Activated CD4-positive, alpha-beta T cell treated with anti-CD3 and anti-CD28 coated beads for 36 hours (primary cell): ENCODE measurements at regions not wholly inside any gene's neighbourhood (a gene's known extent, or its start where the extent isn't known, plus 50 kb on each side); places are given as distances from the start of the nearest gene placed in this dataset.

Source experiments
- ATAC-seq: fragments of 200-7000 bp; cut with Tn5 transposase; one replicate; pipeline ENCODE4 v1.10.0; 2021; ENCODE audit warnings: mild to moderate bottlenecking, moderate library complexity
- CTCF ChIA-PET: fragments of 350-600 bp; sonication (Branson Sonifier 250); formaldehyde crosslinking; loops from one replicate; lab custom pipeline; 2021; ENCODE audit warnings: antibody characterized with exemption; lab: Charles Lee
- POLR2A ChIA-PET: fragments of 350-600 bp; sonication (Branson Sonifier 250); formaldehyde crosslinking; loops from one replicate; lab custom pipeline; 2021; ENCODE audit warnings: antibody characterized with exemption, inconsistent platforms; lab: Charles Lee
- DNase-seq: peaks from one replicate; pipeline ENCODE4 v3.0.0-alpha.2; 2020
- H3K27ac Mint-ChIP-seq: one replicate; pipeline ENCODE4 v1.8.0; 2021; ENCODE audit warnings: mixed read lengths
- H3K27me3 Mint-ChIP-seq: one replicate; pipeline ENCODE4 v1.8.0; 2021; ENCODE audit warnings: mixed read lengths
- H3K36me3 Mint-ChIP-seq: one replicate; pipeline ENCODE4 v1.8.0; 2021; ENCODE audit warnings: low read depth, mixed read lengths
- H3K4me1 Mint-ChIP-seq: one replicate; pipeline ENCODE4 v1.8.0; 2021; ENCODE audit warnings: mixed read lengths
- H3K4me3 Mint-ChIP-seq: one replicate; pipeline ENCODE4 v1.8.0; 2021; ENCODE audit warnings: mild to moderate bottlenecking, moderate library complexity, mixed read lengths
- H3K9me3 Mint-ChIP-seq: one replicate; pipeline ENCODE4 v1.8.0; 2021; ENCODE audit warnings: low read depth, mixed read lengths
- intact Hi-C, 2 experiments: fragments of 100-400 bp; cut with DNase I in 1 of 2; cut with micrococcal nuclease in 1 of 2; formaldehyde crosslinking; loops; one replicate each; pipeline versions ENCODE4 v1.14.2 to v1.15.1; 2022 to 2024; cut with DNase I, micrococcal nuclease

DNA sequence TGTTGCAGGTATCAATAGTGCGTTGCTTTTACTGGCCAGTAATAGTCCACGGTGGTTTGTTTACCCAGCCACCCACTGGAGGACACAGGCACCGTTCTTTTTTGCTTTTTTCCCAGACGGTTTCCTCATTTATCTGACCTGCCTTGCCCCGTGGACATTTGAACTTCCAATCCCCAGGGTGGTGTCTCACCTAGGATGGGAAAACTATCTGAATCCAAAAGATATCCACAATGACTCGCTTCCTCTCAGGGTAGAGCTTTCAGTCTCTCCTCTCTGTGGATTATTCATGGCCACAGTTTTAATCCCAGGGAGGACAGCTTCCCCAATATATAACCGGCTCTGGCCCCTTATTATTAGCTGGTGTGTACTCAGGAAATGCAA is 170.8 kb downstream of the FOXO1 start:
- H3K36me3 Mint-ChIP-seq: no peaks in the 10 kb centered on the region
- ChIA-PET POLR2A (no interaction called here), CTCF (interaction anchor here (0.6 kb wide), 1 partner anchor 459 kb away, joined by 5 read pairs; no protein-coding TSS in a partner anchor)
- DNase-seq (no peak), ATAC-seq (no peak)
- intact Hi-C loops: loop anchor here in 1 of 2 experiments (2.0 kb wide), 1 partner anchor 27 kb away; no protein-coding TSS in a partner anchor
- H3K9me3 Mint-ChIP-seq: no peaks in the 10 kb centered on the region
- H3K27ac Mint-ChIP-seq: no peak overlapping the region
- H3K4me3 Mint-ChIP-seq: no peak overlapping the region
- peaks cover 66% of the 10 kb centered on the region for H3K4me1 Mint-ChIP-seq
- no peaks in the 10 kb centered on the region for H3K27me3 Mint-ChIP-seq

- H3K4me3 Mint-ChIP-seq: no peak overlapping the region
- no peaks in the 10 kb centered on the region for H3K27me3 Mint-ChIP-seq
- H3K9me3 Mint-ChIP-seq: no peaks in the 10 kb centered on the region
- H3K27ac Mint-ChIP-seq: no peak overlapping the region
- ChIA-PET CTCF (interaction anchor here (0.6 kb wide), 1 partner anchor 460 kb away, joined by 5 read pairs; no protein-coding TSS in a partner anchor), POLR2A (no interaction called here)
- intact Hi-C loops: no loop called here
- ATAC-seq (no peak), DNase-seq (no peak)
- H3K36me3 Mint-ChIP-seq: no peaks in the 10 kb centered on the region
- H3K4me1 Mint-ChIP-seq: peaks cover 63% of the 10 kb centered on the region
Measured at GRCh38 chr13:40496035-40496810, 170.2 kb downstream of the FOXO1 start.

DNA sequence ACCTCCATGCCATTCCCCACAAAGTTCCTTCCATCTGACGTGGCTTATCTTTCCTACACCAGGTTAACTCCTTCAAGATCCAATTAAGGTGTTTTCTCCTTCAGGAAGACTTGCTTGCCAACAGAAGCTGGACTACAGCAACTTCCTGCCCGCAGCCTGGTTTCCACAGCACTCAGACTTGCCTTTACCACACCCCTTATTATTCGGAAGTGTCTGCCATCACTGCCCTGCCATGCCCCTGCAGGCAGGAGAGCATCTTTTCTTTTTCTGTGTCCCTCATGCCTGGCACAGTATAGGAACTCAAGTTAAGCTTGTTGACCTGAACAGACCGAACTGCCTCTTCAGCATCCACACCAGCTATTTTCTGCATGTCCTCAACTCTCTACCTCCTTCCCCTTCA is 168.0 kb downstream of the FOXO1 start:
- H3K36me3 Mint-ChIP-seq: no peaks in the 10 kb centered on the region
- no peaks in the 10 kb centered on the region for H3K9me3 Mint-ChIP-seq
- ChIA-PET CTCF (interaction anchor here (0.6 kb wide), 1 partner anchor 215 kb away, joined by 3 read pairs; no protein-coding TSS in a partner anchor), POLR2A (no interaction called here)
- DNase-seq (no peak), ATAC-seq (no peak)
- H3K27ac Mint-ChIP-seq: no peak overlapping the region
- H3K4me1 Mint-ChIP-seq: peaks cover 45% of the 10 kb centered on the region
- H3K4me3 Mint-ChIP-seq: no peak overlapping the region
- H3K27me3 Mint-ChIP-seq: no peaks in the 10 kb centered on the region
- intact Hi-C loops: no loop called here

- DNase-seq (no peak), ATAC-seq (no peak)
- no peak overlapping the region for H3K27ac Mint-ChIP-seq
- H3K36me3 Mint-ChIP-seq: no peaks in the 10 kb centered on the region
- no peaks in the 10 kb centered on the region for H3K9me3 Mint-ChIP-seq
- peaks cover 43% of the 10 kb centered on the region for H3K4me1 Mint-ChIP-seq
- CTCF ChIA-PET: interaction anchor here (0.6 to 2.0 kb wide), 2 partner anchors 12 to 224 kb away, joined by 3 to 7 read pairs; no protein-coding TSS in a partner anchor
- POLR2A ChIA-PET: no interaction called here
- intact Hi-C loops: no loop called here
- no peaks in the 10 kb centered on the region for H3K27me3 Mint-ChIP-seq
- no peak overlapping the region for H3K4me3 Mint-ChIP-seq
Measured at GRCh38 chr13:40502236-40502635, 164.2 kb downstream of the FOXO1 start.

- ATAC-seq: no peak
- Mint-ChIP-seq H3K9me3 (no peaks in the 10 kb centered on the region), H3K4me3 (no peak overlapping the region), H3K27me3 (no peaks in the 10 kb centered on the region), H3K27ac (no peak overlapping the region), H3K36me3 (no peaks in the 10 kb centered on the region), H3K4me1 (peaks cover 44% of the 10 kb centered on the region)
- intact Hi-C loops: no loop called here
- CTCF ChIA-PET: interaction anchor here (1.4 to 2.0 kb wide), 2 partner anchors 11 to 17 kb away, joined by 5 to 7 read pairs; no protein-coding TSS in a partner anchor
- POLR2A ChIA-PET: interaction anchor here (0.8 kb wide), 1 partner anchor 10 kb away, joined by 3 read pairs; no protein-coding TSS in a partner anchor
- no peak for DNase-seq
Measured at GRCh38 chr13:40503011-40503410, 163.4 kb downstream of the FOXO1 start.

GRCh38 chr13:40503966-40504591 is 162.4 kb downstream of the FOXO1 start:
- Mint-ChIP-seq H3K27me3 (no peaks in the 10 kb centered on the region), H3K36me3 (no peaks in the 10 kb centered on the region), H3K27ac (no peak overlapping the region), H3K4me3 (no peak overlapping the region), H3K4me1 (peaks cover 46% of the 10 kb centered on the region), H3K9me3 (no peaks in the 10 kb centered on the region)
- ChIA-PET CTCF (interaction anchor here (0.8 to 2.0 kb wide), 3 partner anchors 10 to 35 kb away, joined by 3 to 7 read pairs (median 5); no protein-coding TSS in a partner anchor), POLR2A (no interaction called here)
- no peak for ATAC-seq
- intact Hi-C loops: no loop called here
- no peak for DNase-seq

GRCh38 chr13:40504641-40505040 is 161.8 kb downstream of the FOXO1 start:
- POLR2A ChIA-PET: interaction anchor here (0.7 kb wide), 1 partner anchor 19 kb away, joined by 3 read pairs; no protein-coding TSS in a partner anchor
- no peaks in the 10 kb centered on the region for H3K9me3 Mint-ChIP-seq
- H3K27ac Mint-ChIP-seq: no peak overlapping the region
- CTCF ChIA-PET: interaction anchor here (0.6 to 0.8 kb wide), 3 partner anchors 18 to 1181 kb away, joined by 3 read pairs; no protein-coding TSS in a partner anchor
- no peak overlapping the region for H3K4me3 Mint-ChIP-seq
- DNase-seq (no peak), ATAC-seq (no peak)
- intact Hi-C loops: no loop called here
- H3K27me3 Mint-ChIP-seq: no peaks in the 10 kb centered on the region
- H3K4me1 Mint-ChIP-seq: peaks cover 51% of the 10 kb centered on the region
- H3K36me3 Mint-ChIP-seq: no peaks in the 10 kb centered on the region

DNA sequence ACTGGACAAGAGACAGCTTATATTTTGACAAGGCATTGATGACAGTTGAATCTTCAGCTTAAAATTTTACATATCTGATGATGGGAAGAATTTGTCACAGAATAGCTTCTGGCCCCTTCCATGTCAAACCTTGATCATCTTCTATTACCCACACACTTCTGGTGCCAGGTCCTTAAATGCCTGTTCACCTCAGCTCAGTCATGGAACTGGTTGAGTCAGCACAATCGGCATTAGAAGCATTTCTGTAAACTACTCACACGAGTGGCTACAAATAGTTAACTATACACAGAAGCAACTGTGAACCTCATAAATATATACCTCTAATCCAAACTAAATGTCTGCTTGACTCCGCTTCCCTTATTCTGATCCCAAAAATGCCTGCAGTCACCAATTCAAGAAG is 161.2 kb downstream of the FOXO1 start:
- CTCF ChIA-PET: interaction anchor here (0.6 to 1.0 kb wide), 4 partner anchors 19 to 1180 kb away, joined by 3 read pairs; no protein-coding TSS in a partner anchor
- intact Hi-C loops: no loop called here
- POLR2A ChIA-PET: interaction anchor here (0.6 to 0.7 kb wide), 2 partner anchors 19 to 136 kb away, joined by 3 to 4 read pairs; no protein-coding TSS in a partner anchor
- H3K9me3 Mint-ChIP-seq: no peaks in the 10 kb centered on the region
- no peak overlapping the region for H3K4me3 Mint-ChIP-seq
- no peak overlapping the region for H3K27ac Mint-ChIP-seq
- no peaks in the 10 kb centered on the region for H3K27me3 Mint-ChIP-seq
- no peak for DNase-seq
- H3K36me3 Mint-ChIP-seq: no peaks in the 10 kb centered on the region
- peaks cover 51% of the 10 kb centered on the region for H3K4me1 Mint-ChIP-seq
- no peak for ATAC-seq
